IMR-90 (cell line): ENCODE measurements at regions not wholly inside any gene's neighbourhood (a gene's known extent, or its start where the extent isn't known, plus 50 kb on each side); places are given as distances from the start of the nearest gene placed in this dataset.

Experiments used
- ATAC-seq: fragments of 200-7000 bp; cut with Tn5 transposase; 2 replicates; pipeline ENCODE4 v1.9.1; 2020; ENCODE audit warnings: low read depth, mild to moderate bottlenecking, moderate library complexity
- BruUV-seq: library from RNA; stranded (reverse); fragments of 400-500 nt; replicated peaks from 2 replicates; lab custom pipeline; 2021; lab: Mats Ljungman, UMichigan
- CTCF ChIA-PET: fragments of 300-600 bp; formaldehyde crosslinking; extraction: SDS; loops from one replicate; lab custom pipeline; 2021; ENCODE audit warnings: antibody characterized with exemption; lab: Yijun Ruan, JAX
- POLR2A ChIA-PET: fragments of 300-600 bp; sonication (Branson Sonifier 250); formaldehyde crosslinking; loops from one replicate; lab custom pipeline; 2022; ENCODE audit warnings: antibody characterized with exemption; ENCODE audit not compliant: unreplicated experiment; lab: Charles Lee
- DNase-seq: peaks from one replicate; pipeline ENCODE4 v3.0.0; 2013
- H2AFZ ChIP-seq: replicated peaks from 2 replicates; pipeline ENCODE3; 2013; ENCODE audit warnings: low read length, mild to moderate bottlenecking; ENCODE audit not compliant: poor library complexity
- H2AK5ac ChIP-seq: 2 replicates; pipeline ENCODE4 v1.6.1; 2013; ENCODE audit warnings: low read depth, low read length, inconsistent platforms
- H2AK9ac ChIP-seq: replicated peaks from 2 replicates; pipeline ENCODE3; 2013; ENCODE audit warnings: mild to moderate bottlenecking, low read depth, low read length, moderate library complexity; ENCODE audit not compliant: poor library complexity
- H2BK120ac ChIP-seq: 2 replicates; pipeline ENCODE4 v1.6.1; 2013; ENCODE audit warnings: low read depth, low read length, inconsistent platforms
- H2BK15ac ChIP-seq: 3 replicates; pipeline ENCODE4 v1.6.1; 2013; ENCODE audit warnings: low read depth, low read length, inconsistent platforms
- H2BK20ac ChIP-seq: 2 replicates; pipeline ENCODE4 v1.6.1; 2013; ENCODE audit warnings: low read depth, mild to moderate bottlenecking, inconsistent platforms, low read length, moderate library complexity
- H2BK5ac ChIP-seq: 2 replicates; pipeline ENCODE4 v1.6.1; 2013; ENCODE audit warnings: mild to moderate bottlenecking, low read depth, low read length, inconsistent platforms; ENCODE audit not compliant: poor library complexity, severe bottlenecking
- H3K14ac ChIP-seq: replicated peaks from 2 replicates; pipeline ENCODE4 v1.6.1; 2013; ENCODE audit warnings: low read depth, low read length, inconsistent platforms
- H3K18ac ChIP-seq: 2 replicates; pipeline ENCODE4 v1.6.1; 2013; ENCODE audit warnings: low read depth, low read length, control low read depth
- H3K23ac ChIP-seq: 2 replicates; pipeline ENCODE4 v1.6.1; 2013; ENCODE audit warnings: low read depth, low read length, inconsistent platforms
- H3K27ac ChIP-seq: 2 replicates; pipeline ENCODE4 v1.5.1; 2013; ENCODE audit warnings: mild to moderate bottlenecking, control low read depth, low read length; ENCODE audit not compliant: insufficient read depth
- H3K27me3 ChIP-seq: 2 replicates; pipeline ENCODE4 v1.6.1; 2013; ENCODE audit warnings: low read length; ENCODE audit not compliant: control insufficient read depth, insufficient read depth
- H3K36me3 ChIP-seq: 2 replicates; pipeline ENCODE4 v1.6.1; 2013; ENCODE audit warnings: low read length, mixed read lengths; ENCODE audit not compliant: control insufficient read depth, insufficient read depth
- H3K4ac ChIP-seq: 2 replicates; pipeline ENCODE4 v1.6.1; 2013; ENCODE audit warnings: low read depth, low read length, inconsistent platforms
- H3K4me1 ChIP-seq: 2 replicates; pipeline ENCODE4 v1.6.1; 2013; ENCODE audit warnings: low read length, mixed read lengths; ENCODE audit not compliant: control insufficient read depth, insufficient read depth
- H3K4me2 ChIP-seq: 2 replicates; pipeline ENCODE4 v1.6.1; 2013; ENCODE audit warnings: low read depth, mild to moderate bottlenecking, control low read depth, low read length, moderate library complexity
- H3K4me3 ChIP-seq: 2 replicates; pipeline ENCODE4 v1.5.1; 2013; ENCODE audit warnings: low read depth, mild to moderate bottlenecking, control low read depth, low read length, moderate library complexity; ENCODE audit not compliant: insufficient read depth
- H3K56ac ChIP-seq: 2 replicates; pipeline ENCODE4 v1.6.1; 2013; ENCODE audit warnings: low read length, inconsistent platforms; ENCODE audit not compliant: insufficient read depth; ENCODE audit errors: extremely low read depth
- H3K79me1 ChIP-seq, 2 experiments: 2 replicates each; pipeline ENCODE4 v1.6.1; 2013; ENCODE audit warnings: low read length in 2 of 2, inconsistent platforms in 1 of 2, low read depth in 1 of 2
- H3K9ac ChIP-seq: 2 replicates; pipeline ENCODE4 v1.6.1; 2013; ENCODE audit warnings: low read depth, low read length, control low read depth
- H3K9me1 ChIP-seq: 2 replicates; pipeline ENCODE4 v1.6.1; 2013; ENCODE audit warnings: low read length, inconsistent platforms; ENCODE audit not compliant: insufficient read depth
- H3K9me3 ChIP-seq: 2 replicates; pipeline ENCODE4 v1.6.1; 2013; ENCODE audit warnings: low read length; ENCODE audit not compliant: control insufficient read depth, insufficient read depth
- H4K20me1 ChIP-seq: 2 replicates; pipeline ENCODE4 v1.6.1; 2013; ENCODE audit warnings: low read length, inconsistent platforms; ENCODE audit not compliant: insufficient read depth
- H4K5ac ChIP-seq: 2 replicates; pipeline ENCODE4 v1.6.1; 2013; ENCODE audit warnings: mild to moderate bottlenecking, low read depth, low read length, control low read depth
- H4K8ac ChIP-seq, 2 experiments: 2 replicates each; pipeline ENCODE4 v1.6.1; 2013; ENCODE audit warnings: low read depth in 2 of 2, low read length in 2 of 2, control low read depth in 1 of 2, inconsistent platforms in 1 of 2
- H4K91ac ChIP-seq: 2 replicates; pipeline ENCODE4 v1.6.1; 2013; ENCODE audit warnings: low read depth, low read length, inconsistent platforms; ENCODE audit not compliant: insufficient read depth
- RCOR1 ChIP-seq: IDR thresholded peaks from 2 replicates; pipeline ENCODE4 v1.6.1; 2012; ENCODE audit warnings: mild to moderate bottlenecking, low read length, improper control_type of control experiment; ENCODE audit not compliant: insufficient replicate concordance
- WGBS, 2 experiments: methylation state at CpG; one replicate each; pipeline versions ENCODE4 v1.1.5 to v1.1.7; 2013; ENCODE audit warnings: missing lambda C conversion rate in 2 of 2; ENCODE audit not compliant: insufficient read length in 1 of 2; ENCODE audit errors: extremely low coverage in 2 of 2; 5-methylcytosine and 5-hydroxymethylcytosine counted together
- dilution Hi-C: fragments of 300-500 bp; cut with HindIII; formaldehyde crosslinking; loops from one replicate; pipeline ENCODE4 v1.14.3; 2018; ENCODE audit warnings: low sequenced_read_pairs; ENCODE audit not compliant: unreplicated experiment
- in situ Hi-C: fragments of 300-500 bp; cut with MboI; formaldehyde crosslinking; loops from 3 replicates; pipeline ENCODE4 v1.14.3; 2019; ENCODE audit warnings: low sequenced_read_pairs, inconsistent platforms, mixed read lengths
- intact Hi-C: fragments of 100-400 bp; cut with micrococcal nuclease; formaldehyde crosslinking; loops from 2 replicates; pipeline ENCODE4 v1.10.0; 2022

GRCh38 chr17:79410681-79411080 is 200.2 kb downstream of the RBFOX3 start:
- no peak overlapping the region for H2AK9ac ChIP-seq
- H3K79me1 ChIP-seq, result no peaks in the 10 kb centered on the region
- no peak overlapping the region for H4K8ac ChIP-seq
- DNase-seq (no peak), ATAC-seq (no peak)
- H2BK15ac ChIP-seq, result no peak overlapping the region
- no peak overlapping the region for H3K9ac ChIP-seq
- H3K4me3 ChIP-seq, result no peak overlapping the region
- intact Hi-C loops (no loop called here), in situ Hi-C loops (no loop called here), dilution Hi-C loops (no loop called here)
- H3K27me3 ChIP-seq, result peaks cover 29% of the 10 kb centered on the region
- ChIA-PET POLR2A (no interaction called here), CTCF (interaction anchor here (0.6 to 1.9 kb wide), 2 partner anchors 10 to 418 kb away, joined by 3 to 6 read pairs; no protein-coding TSS in a partner anchor)
- H3K56ac ChIP-seq, result no peak overlapping the region
- no peak overlapping the region for H2AK5ac ChIP-seq
- no peak overlapping the region for H3K14ac ChIP-seq
- H2BK5ac ChIP-seq, result no peak overlapping the region
- no peak overlapping the region for H3K18ac ChIP-seq
- H4K20me1 ChIP-seq, result no peaks in the 10 kb centered on the region
- H3K9me3 ChIP-seq, result peaks cover 2% of the 10 kb centered on the region; the same call in 1 of the 2 replicates
- H3K36me3 ChIP-seq, result no peaks in the 10 kb centered on the region
- no peak overlapping the region for H4K91ac ChIP-seq
- TF ChIP-seq RCOR1, result no peak
- H3K4ac ChIP-seq, result no peak overlapping the region
- WGBS, 2 experiments, result 72% methylated on average over 5 of the region's 9 CpGs; no CpG with 5 or more reads in 1 of the 2 experiments
- H3K27ac ChIP-seq, result no peak overlapping the region
- H2BK120ac ChIP-seq, result no peak overlapping the region
- H4K5ac ChIP-seq, result no peak overlapping the region
- peak overlapping the region; percentile 32 for H2AFZ ChIP-seq
- H3K4me1 ChIP-seq, result no peaks in the 10 kb centered on the region
- H3K4me2 ChIP-seq, result no peak overlapping the region
- no TSS peak for BruUV-seq
- no peak overlapping the region for H3K23ac ChIP-seq
- H2BK20ac ChIP-seq, result no peak overlapping the region
- no peaks in the 10 kb centered on the region for H3K9me1 ChIP-seq
